SK-N-SH (cell line): ENCODE measurements at regions not wholly inside any gene's neighbourhood (a gene's known extent, or its start where the extent isn't known, plus 50 kb on each side); places are given as distances from the start of the nearest gene placed in this dataset.
"Not testable (repeated sequence)": the region's sequence is repeated elsewhere in the genome, so short reads cannot be mapped to it uniquely, and the experiment has no call there.

Experiments used
- CTCF ChIA-PET: fragments of 300-600, 350-600 bp; formaldehyde crosslinking; extraction: SDS; loops from one replicate; lab custom pipeline; 2021; lab: Yijun Ruan, JAX
- POLR2A ChIA-PET: fragments of 350-600 bp; sonication (Branson Sonifier 250); formaldehyde crosslinking; extraction: SDS; loops from one replicate; lab custom pipeline; 2020; ENCODE audit warnings: antibody characterized with exemption, inconsistent platforms; lab: Yijun Ruan, JAX
- DNase-seq: peaks from one replicate; pipeline ENCODE4 v3.0.0; 2012
- H2AFZ ChIP-seq: fragments of 200-600 bp; sonication (generic); 2 replicates; pipeline ENCODE4 v1.8.1; 2016; ENCODE audit warnings: antibody characterized with exemption, mild to moderate bottlenecking, low read depth
- H3F3A ChIP-seq: fragments of 200-600 bp; sonication (generic); replicated peaks from 2 replicates; pipeline ENCODE3; 2016; ENCODE audit warnings: antibody characterized with exemption, mild to moderate bottlenecking; ENCODE audit not compliant: insufficient read depth
- H3K27ac ChIP-seq, 2 experiments: fragments of 200-500 bp in 1 of 2; fragments of 200-600 bp in 1 of 2; sonication (Bioruptor generic) in 1 of 2; sonication (generic), shearing (Covaris generic) in 1 of 2; 2 replicates each; pipeline versions ENCODE4 v1.5.1 to v1.6.1; 2014 to 2016; ENCODE audit warnings: low read depth in 2 of 2, inconsistent platforms in 1 of 2, low read length in 1 of 2, mild to moderate bottlenecking in 1 of 2, mixed read lengths in 1 of 2
- H3K27me3 ChIP-seq: fragments of 200-600 bp; sonication (generic), shearing (Covaris generic); 2 replicates; pipeline ENCODE4 v1.6.1; 2016; ENCODE audit warnings: mixed run types; ENCODE audit not compliant: insufficient read depth
- H3K36me3 ChIP-seq, 2 experiments: fragments of 200-500 bp in 1 of 2; fragments of 200-600 bp in 1 of 2; sonication (Bioruptor generic) in 1 of 2; sonication (generic) in 1 of 2; replicated peaks in 1 of 2; 2 replicates each; pipeline versions ENCODE3 to v1.5.1; 2014 to 2016; ENCODE audit warnings: low read length in 1 of 2, mild to moderate bottlenecking in 1 of 2; ENCODE audit not compliant: insufficient read depth in 2 of 2, control insufficient read depth in 1 of 2
- H3K4me1 ChIP-seq, 2 experiments: fragments of 200-500 bp in 1 of 2; fragments of 200-600 bp in 1 of 2; sonication (Bioruptor generic) in 1 of 2; sonication (generic), shearing (Covaris generic) in 1 of 2; 2 replicates each; pipeline versions ENCODE4 v1.5.1 to v1.6.1; 2014 to 2016; ENCODE audit warnings: low read depth in 1 of 2, low read length in 1 of 2, mixed run types in 1 of 2; ENCODE audit not compliant: insufficient read depth in 2 of 2, control insufficient read depth in 1 of 2
- H3K4me2 ChIP-seq: fragments of 200-600 bp; sonication (generic), shearing (Covaris generic); 2 replicates; pipeline ENCODE4 v1.6.1; 2017; ENCODE audit warnings: mixed run types
- H3K4me3 ChIP-seq, 2 experiments: fragments of 200-500 bp in 1 of 2; fragments of 200-600 bp in 1 of 2; sonication (Bioruptor generic) in 1 of 2; sonication (generic), shearing (Covaris generic) in 1 of 2; 2 replicates each; pipeline versions ENCODE4 v1.5.1 to v1.8.1; 2014 to 2016; ENCODE audit warnings: low read depth in 2 of 2, inconsistent platforms in 1 of 2, low read length in 1 of 2, mild to moderate bottlenecking in 1 of 2, mixed read lengths in 1 of 2, moderate library complexity in 1 of 2
- H3K79me2 ChIP-seq: fragments of 200-600 bp; sonication (generic); 2 replicates; pipeline ENCODE4 v1.8.1; 2017; ENCODE audit warnings: mild to moderate bottlenecking; ENCODE audit not compliant: insufficient read depth
- H3K9ac ChIP-seq: fragments of 200-600 bp; sonication (generic); 2 replicates; pipeline ENCODE4 v1.6.1; 2017; ENCODE audit warnings: mixed run types
- H3K9me2 ChIP-seq: fragments of 200-600 bp; sonication (generic); 2 replicates; pipeline ENCODE4 v1.6.1; 2017; ENCODE audit warnings: mixed run types
- H3K9me3 ChIP-seq: fragments of 200-600 bp; sonication (generic); 2 replicates; pipeline ENCODE4 v1.6.1; 2017; ENCODE audit warnings: mixed run types, mild to moderate bottlenecking, moderate library complexity
- H4K20me1 ChIP-seq: fragments of 200-600 bp; sonication (generic); 2 replicates; pipeline ENCODE4 v1.6.1; 2017; ENCODE audit warnings: mild to moderate bottlenecking, mixed run types; ENCODE audit not compliant: insufficient read depth
- EP300 ChIP-seq, 2 experiments: IDR thresholded peaks; 2 replicates each; pipeline versions ENCODE4 v1.4.0 to v1.6.1; 2012; ENCODE audit warnings: borderline replicate concordance in 1 of 2, low read depth in 1 of 2, low read length in 1 of 2
- FOXM1 ChIP-seq: IDR thresholded peaks from 2 replicates; pipeline ENCODE4 v1.4.0; 2012; ENCODE audit warnings: low read depth, mild to moderate bottlenecking
- GABPA ChIP-seq: IDR thresholded peaks from 2 replicates; pipeline ENCODE4 v1.4.0; 2012; ENCODE audit warnings: low read depth, mild to moderate bottlenecking
- MXI1 ChIP-seq: IDR thresholded peaks from 2 replicates; pipeline ENCODE4 v1.6.1; 2012; ENCODE audit warnings: mild to moderate bottlenecking, low read depth, low read length, improper control_type of control experiment
- PBX3 ChIP-seq: IDR thresholded peaks from 2 replicates; pipeline ENCODE4; 2012
- RAD21 ChIP-seq: IDR thresholded peaks from 2 replicates; pipeline ENCODE4 v1.6.1; 2012; ENCODE audit warnings: mild to moderate bottlenecking, low read length
- RCOR1 ChIP-seq: fragments of 150-350 bp; IDR thresholded peaks from 2 replicates; pipeline ENCODE4 v1.6.1; 2017; ENCODE audit warnings: antibody characterized with exemption, low read length
- RFX5 ChIP-seq: IDR thresholded peaks from 2 replicates; pipeline ENCODE4 v1.6.1; 2012; ENCODE audit warnings: mild to moderate bottlenecking, improper control_type of control experiment, low read length
- SMC3 ChIP-seq: IDR thresholded peaks from 2 replicates; pipeline ENCODE4 v1.6.1; 2012; ENCODE audit warnings: low read depth, low read length, improper control_type of control experiment
- TAF1 ChIP-seq: IDR thresholded peaks from 2 replicates; pipeline ENCODE4 v1.6.1; 2012; ENCODE audit warnings: low read depth, mild to moderate bottlenecking, low read length, moderate library complexity, borderline replicate concordance
- TEAD4 ChIP-seq: IDR thresholded peaks from 2 replicates; pipeline ENCODE4 v1.4.0; 2012; ENCODE audit warnings: mild to moderate bottlenecking, borderline replicate concordance; ENCODE audit not compliant: insufficient read depth
- ZBTB33 ChIP-seq: IDR thresholded peaks from 2 replicates; pipeline ENCODE4 v1.4.0; 2012; ENCODE audit warnings: low read depth, borderline replicate concordance
- WGBS: methylation state at CpG from one replicate; pipeline ENCODE4 v1.1.6; 2017; ENCODE audit warnings: low lambda C conversion rate; 5-methylcytosine and 5-hydroxymethylcytosine counted together

- Histone ChIP-seq H3K4me2 (no peak overlapping the region), H4K20me1 (no peaks in the 10 kb centered on the region), H3K9ac (no peak overlapping the region), H3F3A (no peaks in the 10 kb centered on the region), H3K9me3 (no peaks in the 10 kb centered on the region), H3K27ac (no peak overlapping the region), H3K79me2 (peaks cover 7% of the 10 kb centered on the region; the same call in 1 of the 2 replicates), H3K4me3 (no peak overlapping the region), H2AFZ (no peak overlapping the region), H3K9me2 (no peaks in the 10 kb centered on the region), H3K27me3 (no peaks in the 10 kb centered on the region), H3K36me3 (peaks cover 55 to 81% of the 10 kb centered on the region in 2 experiments), H3K4me1 (no peaks in the 10 kb centered on the region)
- no peak for DNase-seq
- ChIA-PET POLR2A (no interaction called here), CTCF (no interaction called here)
- 80% methylated on average over 2 of the region's 2 CpGs for WGBS
- TF ChIP-seq FOXM1 (no peak), RCOR1 (no peak), ZBTB33 (no peak), SMC3 (no peak), TEAD4 (no peak), RFX5 (no peak), TAF1 (no peak), RAD21 (no peak), EP300 (IDR thresholded peaks at IDR 0.05; ENCODE audit: borderline replicate concordance in 1 of 2, low read depth in 1 of 2, low read length in 1 of 2) (no peak), PBX3 (no peak), MXI1 (no peak), GABPA (no peak)
- TF ChIP-seq, all 33 proteins: peak for 0
These were observed 316.6 kb downstream of the TYW1 start for GRCh38 chr7:67313213-67313612.

GRCh38 chr7:67316902-67317301 lies 320.3 kb downstream of the TYW1 start:
- H3K27me3 ChIP-seq, H3K4me1 ChIP-seq, H3K9ac ChIP-seq, H3F3A ChIP-seq, H4K20me1 ChIP-seq, H3K4me3 ChIP-seq, H2AFZ ChIP-seq, H3K79me2 ChIP-seq, H3K27ac ChIP-seq, H3K9me3 ChIP-seq, H3K9me2 ChIP-seq, DNase-seq, H3K4me2 ChIP-seq, POLR2A ChIA-PET: not testable (repeated sequence)
- H3K36me3 ChIP-seq, result peaks cover 18 to 66% of the 10 kb centered on the region in 2 experiments
- CTCF ChIA-PET, result interaction anchor here (0.8 kb wide), 1 partner anchor 31 kb away, joined by 3 read pairs; no protein-coding TSS in a partner anchor
- 96% methylated on average over 4 of the region's 4 CpGs for whole genome bisulfite sequencing

- H3K4me2 ChIP-seq, H2AFZ ChIP-seq, H3K9ac ChIP-seq, H3K4me3 ChIP-seq, H3K4me1 ChIP-seq, H3K9me2 ChIP-seq, H3K27me3 ChIP-seq, DNase-seq, H3K27ac ChIP-seq, H3K79me2 ChIP-seq, H3K9me3 ChIP-seq, POLR2A ChIA-PET, H4K20me1 ChIP-seq, H3K36me3 ChIP-seq: not testable (repeated sequence)
- H3F3A ChIP-seq, result peaks cover 10% of the 10 kb centered on the region
- WGBS, result 86% methylated on average over 5 of the region's 5 CpGs
- CTCF ChIA-PET, result interaction anchor here (0.7 kb wide), 1 partner anchor 1618 kb away, joined by 3 read pairs; no protein-coding TSS in a partner anchor
These were observed 331.6 kb downstream of the TYW1 start for GRCh38 chr7:67328257-67328656.

GRCh38 chr7:67335165-67335564 lies 338.5 kb downstream of the TYW1 start:
- H3K27ac ChIP-seq, H3K4me3 ChIP-seq, H4K20me1 ChIP-seq, H3K9me3 ChIP-seq, H3F3A ChIP-seq, H3K27me3 ChIP-seq, H3K4me2 ChIP-seq, H3K4me1 ChIP-seq, H3K79me2 ChIP-seq, H2AFZ ChIP-seq, H3K36me3 ChIP-seq, CTCF ChIA-PET, H3K9me2 ChIP-seq, DNase-seq, POLR2A ChIA-PET, H3K9ac ChIP-seq: not testable (repeated sequence)
- WGBS, result 86% methylated on average over 1 of the region's 1 CpG
